ENCODE measurements at regions not wholly inside any gene's neighbourhood (a gene's known extent, or its start where the extent isn't known, plus 50 kb on each side); places are given as distances from the start of the nearest gene placed in this dataset.

DNA sequence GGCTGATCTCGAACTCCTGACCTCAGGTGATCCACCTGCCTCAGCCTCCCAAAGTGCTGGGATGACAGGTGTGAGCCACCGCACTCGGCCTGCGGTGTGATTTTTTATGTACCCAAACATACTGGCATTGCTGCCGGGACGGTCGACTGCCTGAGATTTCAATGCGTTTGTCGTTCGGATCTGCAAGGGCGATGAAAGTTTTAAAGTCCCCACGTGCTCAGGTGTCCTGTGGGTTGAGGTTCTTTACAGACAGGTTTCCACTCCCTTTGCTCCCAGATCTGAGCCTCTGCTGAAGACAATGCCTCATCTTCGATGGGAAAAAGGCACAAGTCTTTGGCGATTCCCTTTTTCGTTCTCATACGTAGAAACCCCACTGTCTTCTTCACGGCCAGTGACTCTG is 78.1 kb upstream of the SHOX start:
- TF ChIP-seq, protein P1, sequence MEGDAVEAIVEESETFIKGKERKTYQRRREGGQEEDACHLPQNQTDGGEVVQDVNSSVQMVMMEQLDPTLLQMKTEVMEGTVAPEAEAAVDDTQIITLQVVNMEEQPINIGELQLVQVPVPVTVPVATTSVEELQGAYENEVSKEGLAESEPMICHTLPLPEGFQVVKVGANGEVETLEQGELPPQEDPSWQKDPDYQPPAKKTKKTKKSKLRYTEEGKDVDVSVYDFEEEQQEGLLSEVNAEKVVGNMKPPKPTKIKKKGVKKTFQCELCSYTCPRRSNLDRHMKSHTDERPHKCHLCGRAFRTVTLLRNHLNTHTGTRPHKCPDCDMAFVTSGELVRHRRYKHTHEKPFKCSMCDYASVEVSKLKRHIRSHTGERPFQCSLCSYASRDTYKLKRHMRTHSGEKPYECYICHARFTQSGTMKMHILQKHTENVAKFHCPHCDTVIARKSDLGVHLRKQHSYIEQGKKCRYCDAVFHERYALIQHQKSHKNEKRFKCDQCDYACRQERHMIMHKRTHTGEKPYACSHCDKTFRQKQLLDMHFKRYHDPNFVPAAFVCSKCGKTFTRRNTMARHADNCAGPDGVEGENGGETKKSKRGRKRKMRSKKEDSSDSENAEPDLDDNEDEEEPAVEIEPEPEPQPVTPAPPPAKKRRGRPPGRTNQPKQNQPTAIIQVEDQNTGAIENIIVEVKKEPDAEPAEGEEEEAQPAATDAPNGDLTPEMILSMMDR (IDR thresholded peaks at IDR 0.05) = no peak
- no peak for TF ChIP-seq POLR2A (IDR thresholded peaks at IDR 0.05)

Measured in esophagus squamous epithelium (tissue), 4 donors.